Inflammatory macrophage (primary cell): ENCODE measurements at regions not wholly inside any gene's neighbourhood (a gene's known extent, or its start where the extent isn't known, plus 50 kb on each side); places are given as distances from the start of the nearest gene placed in this dataset.

ENCODE experiments used
- DNase-seq, 2 donors: peaks; one replicate each; pipeline ENCODE4 v3.0.0-alpha.2; 2020 to 2022

DNA sequence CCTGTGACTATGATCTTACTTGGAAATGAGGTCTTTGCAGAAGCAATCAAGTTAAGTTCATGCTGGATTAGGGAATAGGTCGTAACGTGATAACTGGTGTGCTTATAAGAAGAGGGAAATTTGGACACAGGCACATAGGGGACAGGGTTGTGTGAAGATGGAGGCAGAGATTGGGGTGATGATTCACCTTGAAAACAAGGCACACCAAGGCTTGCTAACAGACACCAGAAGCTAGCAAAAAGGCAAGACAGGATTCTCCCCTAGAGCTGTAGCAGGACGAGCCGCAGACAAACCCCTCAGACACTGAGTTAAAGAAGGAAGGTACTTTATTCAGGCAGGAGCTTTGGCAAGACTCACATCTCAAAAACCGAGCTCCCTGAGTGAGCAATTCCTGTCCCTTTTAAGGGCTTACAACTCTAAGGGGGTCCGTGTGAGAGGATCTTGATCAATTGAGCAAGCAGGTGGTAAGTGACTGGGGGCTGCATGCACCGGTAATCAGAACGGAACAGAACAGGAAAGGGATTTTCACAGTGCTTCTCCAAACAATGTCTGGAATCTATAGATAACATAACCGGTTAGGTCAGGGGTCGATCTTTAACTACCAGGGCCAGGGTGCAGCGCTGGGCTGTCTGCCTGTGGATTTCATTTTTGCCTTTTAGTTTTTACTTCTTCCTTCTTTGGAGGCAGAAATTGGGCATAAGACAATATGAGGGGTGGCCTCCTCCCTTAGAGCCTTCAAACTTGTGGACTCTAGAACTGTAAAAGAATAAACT lies 57.5 kb upstream of the S1PR3 start:
- no peak for DNase-seq

DNA sequence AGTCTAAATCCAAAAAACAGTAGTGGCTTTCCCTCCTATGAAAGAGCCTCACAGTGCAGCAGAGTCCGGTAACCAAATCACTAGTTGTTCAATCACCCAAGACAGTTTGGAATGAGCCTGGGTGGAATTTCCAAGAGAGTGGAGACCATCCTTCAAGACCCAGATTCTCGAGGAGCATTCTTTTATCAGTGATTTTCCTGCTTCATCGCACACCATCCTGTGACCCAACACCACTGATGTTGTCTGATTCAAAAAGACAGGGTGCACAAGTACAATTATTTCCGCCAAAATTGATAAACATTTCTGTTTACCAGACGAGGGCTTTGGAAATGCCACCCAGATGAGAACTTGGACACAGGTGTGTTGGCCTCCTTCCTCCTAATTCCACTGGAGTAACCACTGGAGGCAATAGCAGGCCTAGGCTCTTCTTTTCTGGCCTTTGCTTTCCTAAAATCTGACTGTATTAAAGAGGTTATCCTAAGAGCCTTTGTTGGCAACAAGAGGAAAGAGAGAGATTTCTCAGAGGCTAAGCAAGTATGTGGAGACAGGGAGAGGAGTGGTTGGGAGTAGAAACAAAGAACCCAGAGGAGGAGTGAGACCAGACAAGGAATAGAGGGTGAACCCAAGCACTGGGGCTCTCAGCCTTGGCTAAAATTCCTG lies 56.3 kb upstream of the S1PR3 start:
- DNase-seq: no peak

DNA sequence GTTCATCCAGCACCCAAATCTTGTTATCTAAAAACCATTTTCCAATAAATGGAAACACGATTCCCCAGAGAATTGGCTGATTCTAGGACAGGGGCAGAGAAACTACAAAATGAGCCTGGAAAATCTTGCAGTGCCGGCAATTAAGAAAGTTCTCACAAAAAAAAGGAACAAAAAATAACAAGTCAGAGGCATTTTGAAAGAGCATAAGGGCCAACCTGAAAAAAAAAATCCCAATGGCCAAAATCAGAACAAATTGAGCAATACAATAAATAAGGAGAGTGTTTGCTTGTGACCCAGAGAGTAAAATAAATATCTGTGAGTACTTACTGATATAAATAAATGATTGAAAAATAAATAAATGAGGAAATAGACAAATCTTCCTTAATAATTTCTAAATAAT lies 55.1 kb upstream of the S1PR3 start:
- peak; percentile 36 to 66 for DNase-seq

DNA sequence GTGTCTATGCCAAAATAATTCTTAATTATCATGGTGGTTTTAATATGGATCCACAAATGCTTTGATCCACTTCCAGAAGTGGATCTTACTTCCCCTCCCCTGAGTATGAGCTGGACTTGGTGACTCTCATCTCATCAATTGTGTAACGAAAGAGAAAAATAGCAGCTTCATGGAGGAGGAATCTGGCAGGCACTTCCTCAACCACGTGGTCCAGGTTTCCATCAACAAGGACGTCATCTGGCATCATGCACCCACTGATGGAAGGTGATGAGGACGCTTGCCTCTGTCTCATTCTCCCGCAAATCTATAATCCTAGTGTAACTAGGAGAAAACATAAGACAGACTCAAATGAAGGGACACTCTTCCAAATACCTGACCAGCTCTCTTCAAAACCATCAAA lies 54.6 kb upstream of the S1PR3 start:
- DNase-seq: peak; percentile 73

DNA sequence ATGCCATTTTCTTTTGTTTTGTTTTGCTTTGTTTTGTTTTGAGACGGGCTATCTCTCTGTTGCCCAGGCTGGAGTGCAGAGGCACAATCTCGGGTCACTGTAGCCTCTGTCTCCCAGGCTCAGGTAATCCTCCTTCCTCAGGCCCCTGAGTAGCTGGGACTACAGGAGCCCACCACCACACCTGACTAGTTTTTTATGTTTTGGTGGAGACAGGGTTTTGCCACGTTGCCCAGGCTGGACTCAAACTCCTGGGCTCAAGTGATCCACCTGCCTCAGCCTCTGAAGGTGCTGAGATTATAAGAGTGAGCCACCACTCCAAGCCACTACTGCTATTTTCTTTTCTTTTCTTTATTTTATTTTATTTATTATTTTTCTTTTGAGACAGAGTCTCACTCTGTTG lies 54.0 kb upstream of the S1PR3 start:
- DNase-seq: no peak

DNA sequence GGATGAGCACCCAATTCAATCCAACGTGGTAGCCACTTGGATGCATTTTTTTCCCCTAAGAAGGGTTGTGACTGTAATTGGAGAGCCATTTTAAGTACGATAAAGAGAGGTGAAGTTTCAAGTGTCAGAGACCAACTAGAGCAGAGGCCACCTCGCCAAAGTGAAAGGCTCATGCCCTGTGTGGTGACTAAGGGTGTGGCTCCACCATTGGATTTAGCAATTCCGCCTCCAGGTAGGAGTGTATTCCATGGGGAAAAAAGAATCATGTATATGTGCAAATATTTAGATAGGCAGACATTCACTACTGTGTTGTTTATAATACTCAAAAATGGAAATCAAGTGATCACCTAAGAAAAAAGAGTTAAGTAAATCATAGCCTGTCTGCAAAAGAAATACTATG lies 53.1 kb upstream of the S1PR3 start:
- no peak for DNase-seq
